GM12891 (cell line): ENCODE measurements at regions not wholly inside any gene's neighbourhood (a gene's known extent, or its start where the extent isn't known, plus 50 kb on each side); places are given as distances from the start of the nearest gene placed in this dataset.

Source experiments
- POLR2A ChIP-seq: IDR thresholded peaks from 2 replicates; pipeline ENCODE4 v1.6.1; 2011; ENCODE audit warnings: low read depth, low read length, control low read depth
- TAF1 ChIP-seq: IDR thresholded peaks from 2 replicates; pipeline ENCODE4 v1.6.1; 2011; ENCODE audit warnings: low read depth, low read length, control low read depth

DNA sequence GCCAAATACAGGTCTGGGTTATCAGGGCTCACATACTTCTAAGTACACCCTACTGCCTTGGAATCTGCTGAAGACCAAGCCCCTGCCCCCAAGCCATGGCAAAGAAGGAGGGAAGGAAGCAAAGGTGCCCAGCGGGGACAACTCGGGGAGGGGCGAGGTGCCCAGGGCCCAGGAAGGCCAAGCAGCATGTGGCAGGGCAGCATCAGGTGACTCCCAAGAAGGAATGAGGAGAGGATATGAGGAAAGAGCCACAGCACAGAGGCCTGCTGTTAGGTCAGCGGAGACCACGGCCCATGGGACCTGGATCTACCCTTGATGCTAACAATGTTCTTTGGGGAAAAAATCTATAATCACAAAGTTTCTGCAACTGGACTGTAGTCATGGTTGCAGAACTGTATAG is 142.6 kb upstream of the CRHR1 start:
- TF ChIP-seq POLR2A (no peak), TAF1 (no peak)
